ENCODE measurements at regions not wholly inside any gene's neighbourhood (a gene's known extent, or its start where the extent isn't known, plus 50 kb on each side); places are given as distances from the start of the nearest gene placed in this dataset.

DNA sequence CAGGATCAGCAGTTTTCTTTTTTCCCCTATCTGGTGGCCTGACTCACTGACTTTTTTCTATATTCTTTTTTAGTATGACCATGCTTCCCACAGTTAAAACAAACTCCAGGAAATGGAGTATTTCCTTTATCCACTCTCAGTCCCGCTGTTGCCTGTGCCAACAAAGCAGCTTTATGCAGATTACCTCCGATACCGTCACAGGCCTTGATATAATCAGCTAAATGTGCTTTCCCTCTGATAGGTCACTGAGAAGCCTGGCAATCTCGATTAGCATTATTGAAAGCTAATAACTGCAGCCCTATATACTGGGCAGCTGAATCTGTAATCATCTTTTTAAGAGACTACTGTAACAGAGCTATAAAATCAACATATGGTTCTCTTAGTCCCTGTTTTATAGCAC lies 243.6 kb downstream of the KIF21A start:
- TF ChIP-seq, protein P1, sequence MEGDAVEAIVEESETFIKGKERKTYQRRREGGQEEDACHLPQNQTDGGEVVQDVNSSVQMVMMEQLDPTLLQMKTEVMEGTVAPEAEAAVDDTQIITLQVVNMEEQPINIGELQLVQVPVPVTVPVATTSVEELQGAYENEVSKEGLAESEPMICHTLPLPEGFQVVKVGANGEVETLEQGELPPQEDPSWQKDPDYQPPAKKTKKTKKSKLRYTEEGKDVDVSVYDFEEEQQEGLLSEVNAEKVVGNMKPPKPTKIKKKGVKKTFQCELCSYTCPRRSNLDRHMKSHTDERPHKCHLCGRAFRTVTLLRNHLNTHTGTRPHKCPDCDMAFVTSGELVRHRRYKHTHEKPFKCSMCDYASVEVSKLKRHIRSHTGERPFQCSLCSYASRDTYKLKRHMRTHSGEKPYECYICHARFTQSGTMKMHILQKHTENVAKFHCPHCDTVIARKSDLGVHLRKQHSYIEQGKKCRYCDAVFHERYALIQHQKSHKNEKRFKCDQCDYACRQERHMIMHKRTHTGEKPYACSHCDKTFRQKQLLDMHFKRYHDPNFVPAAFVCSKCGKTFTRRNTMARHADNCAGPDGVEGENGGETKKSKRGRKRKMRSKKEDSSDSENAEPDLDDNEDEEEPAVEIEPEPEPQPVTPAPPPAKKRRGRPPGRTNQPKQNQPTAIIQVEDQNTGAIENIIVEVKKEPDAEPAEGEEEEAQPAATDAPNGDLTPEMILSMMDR (IDR thresholded peaks at IDR 0.05), result no peak
- TF ChIP-seq POLR2A (IDR thresholded peaks at IDR 0.05) (no peak), EP300 (IDR thresholded peaks at IDR 0.05) (peak in 1 of 4 donors; percentile 0)
